Gastroesophageal sphincter (tissue), 4 donors: ENCODE measurements at regions not wholly inside any gene's neighbourhood (a gene's known extent, or its start where the extent isn't known, plus 50 kb on each side); places are given as distances from the start of the nearest gene placed in this dataset.

ENCODE experiments used
- ATAC-seq: fragments of 150-250 bp; one replicate; pipeline ENCODE4 v1.9.1; 2016; ENCODE audit warnings: mild to moderate bottlenecking, moderate library complexity
- H3K27ac ChIP-seq, 4 donors: fragments of 200-600 bp; sonication (generic) in 3 of 4; 1 replicate in 3 of 4; 2 replicates in 1 of 4; pipeline ENCODE4 v1.5.1; 2016 to 2019
- H3K27me3 ChIP-seq: fragments of 200-600 bp; sonication (generic); one replicate; pipeline ENCODE4 v1.5.1; 2019
- H3K36me3 ChIP-seq, 2 donors: fragments of 200-600 bp; sonication (generic); one replicate each; pipeline ENCODE4 v1.5.1; 2019; ENCODE audit warnings: control low read depth in 1 of 2
- H3K4me1 ChIP-seq, 3 donors: fragments of 200-600 bp; sonication (generic); 1 replicate in 2 of 3; 2 replicates in 1 of 3; pipeline ENCODE4 v1.5.1; 2016 to 2019; ENCODE audit warnings: control low read depth in 2 of 3
- H3K4me3 ChIP-seq, 2 donors: fragments of 200-600 bp; sonication (generic); one replicate each; pipeline ENCODE4 v1.5.1; 2019; ENCODE audit warnings: mild to moderate bottlenecking in 1 of 2, moderate library complexity in 1 of 2
- H3K9me3 ChIP-seq, 3 donors: fragments of 200-600 bp; sonication (generic); one replicate each; pipeline ENCODE4 v1.5.1; 2017 to 2019; ENCODE audit warnings: control low read depth in 2 of 3
- CTCF ChIP-seq, 4 experiments: fragments of 200-600 bp in 2 of 4; fragments of 450-650 bp in 2 of 4; sonication (generic) in 1 of 4; IDR thresholded peaks; one replicate each; pipeline ENCODE4 v1.5.1; 2017 to 2019; ENCODE audit warnings: antibody characterized with exemption in 4 of 4, mild to moderate bottlenecking in 2 of 4, moderate library complexity in 2 of 4
- EP300 ChIP-seq: sonication (generic); formaldehyde crosslinking; IDR thresholded peaks from one replicate; pipeline ENCODE4 v1.6.1; 2017; ENCODE audit warnings: antibody characterized with exemption, mild to moderate bottlenecking
- POLR2A ChIP-seq, 2 donors: fragments of 450-650 bp; IDR thresholded peaks; one replicate each; pipeline ENCODE4 v1.6.1; 2017; ENCODE audit warnings: antibody characterized with exemption in 2 of 2, mild to moderate bottlenecking in 2 of 2, moderate library complexity in 1 of 2
- POLR2AphosphoS5 ChIP-seq: sonication (generic); formaldehyde crosslinking; IDR thresholded peaks from one replicate; pipeline ENCODE4 v1.6.1; 2017; ENCODE audit warnings: antibody characterized with exemption
- WGBS, 2 donors: methylation state at CpG; one replicate each; pipeline ENCODE4 v1.1.5; 2018; ENCODE audit warnings: low coverage in 1 of 2; 5-methylcytosine and 5-hydroxymethylcytosine counted together

GRCh38 chr3:13766128-13766527 lies 113.7 kb downstream of the WNT7A start:
- WGBS, 2 donors: 64 to 67% methylated on average over 3 to 4 of the region's 4 CpGs

GRCh38 chr3:13764161-13764560 lies 115.7 kb downstream of the WNT7A start:
- Histone ChIP-seq H3K4me1 (no peaks in the 10 kb centered on the region), H3K4me3 (no peak overlapping the region), H3K9me3 (peaks cover 0 to 33% (median 0%) of the 10 kb centered on the region in 3 donors), H3K27me3 (peaks cover 29% of the 10 kb centered on the region), H3K36me3 (no peaks in the 10 kb centered on the region), H3K27ac (no peak overlapping the region)
- ATAC-seq: no peak
- TF ChIP-seq EP300: no peak
- no peak for TF ChIP-seq CTCF (IDR thresholded peaks at IDR 0.05)
- no peak for TF ChIP-seq POLR2A (IDR thresholded peaks at IDR 0.05)
- TF ChIP-seq POLR2AphosphoS5: no peak
- 47 to 56% methylated on average over 4 to 7 of the region's 9 CpGs for WGBS, 2 donors

More at GRCh38 chr3:13766128-13766527, 113.7 kb downstream of the WNT7A start:
- Histone ChIP-seq H3K27ac (no peak overlapping the region), H3K27me3 (peaks cover 31% of the 10 kb centered on the region), H3K36me3 (no peaks in the 10 kb centered on the region), H3K9me3 (peaks cover 0 to 33% (median 0%) of the 10 kb centered on the region in 3 donors), H3K4me3 (no peak overlapping the region), H3K4me1 (no peaks in the 10 kb centered on the region)
- ATAC-seq: no peak
- no peak for TF ChIP-seq POLR2AphosphoS5
- TF ChIP-seq POLR2A (IDR thresholded peaks at IDR 0.05): no peak
- no peak for TF ChIP-seq EP300

GRCh38 chr3:13762906-13763305 lies 117.0 kb downstream of the WNT7A start:
- H3K27me3 ChIP-seq: peaks cover 23% of the 10 kb centered on the region
- H3K36me3 ChIP-seq: no peaks in the 10 kb centered on the region
- TF ChIP-seq POLR2AphosphoS5 (no peak), CTCF (IDR thresholded peaks at IDR 0.05) (no peak), POLR2A (IDR thresholded peaks at IDR 0.05) (no peak), EP300 (no peak)
- no peaks in the 10 kb centered on the region for H3K4me1 ChIP-seq
- H3K9me3 ChIP-seq: peaks cover 0 to 33% (median 0%) of the 10 kb centered on the region in 3 donors
- 80 to 81% methylated on average over 7 of the region's 7 CpGs for WGBS, 2 donors
- no peak for ATAC-seq
- no peak overlapping the region for H3K27ac ChIP-seq
- no peak overlapping the region for H3K4me3 ChIP-seq

GRCh38 chr3:13750731-13751130 lies 129.1 kb downstream of the WNT7A start:
- no peak for ATAC-seq
- peaks cover 0 to 5% (median 0%) of the 10 kb centered on the region in 3 donors for H3K9me3 ChIP-seq
- peaks cover 21% of the 10 kb centered on the region for H3K27me3 ChIP-seq
- TF ChIP-seq POLR2AphosphoS5: no peak
- no peak for TF ChIP-seq EP300
- no peak for TF ChIP-seq POLR2A (IDR thresholded peaks at IDR 0.05)
- no peak for TF ChIP-seq CTCF (IDR thresholded peaks at IDR 0.05)
- 60% methylated on average over 1 of the region's 1 CpG; no CpG with 5 or more reads in 1 of the 2 donors for WGBS, 2 donors
- no peaks in the 10 kb centered on the region for H3K36me3 ChIP-seq
- no peaks in the 10 kb centered on the region for H3K4me1 ChIP-seq
- no peak overlapping the region for H3K27ac ChIP-seq
- no peak overlapping the region for H3K4me3 ChIP-seq

GRCh38 chr3:13750215-13750614 lies 129.7 kb downstream of the WNT7A start:
- Histone ChIP-seq H3K36me3 (no peaks in the 10 kb centered on the region), H3K9me3 (peaks cover 0 to under 1% (median 0%) of the 10 kb centered on the region in 3 donors), H3K27me3 (peaks cover 21% of the 10 kb centered on the region), H3K27ac (no peak overlapping the region), H3K4me1 (no peaks in the 10 kb centered on the region), H3K4me3 (no peak overlapping the region)
- ATAC-seq: no peak
- no peak for TF ChIP-seq EP300
- 87 to 91% methylated on average over 4 to 5 of the region's 5 CpGs for WGBS, 2 donors

- 72 to 79% methylated on average over 10 to 12 of the region's 14 CpGs for WGBS, 2 donors
- no peaks in the 10 kb centered on the region for H3K9me3 ChIP-seq
- no peak overlapping the region for H3K4me3 ChIP-seq
- ATAC-seq: no peak
- H3K27ac ChIP-seq: no peak overlapping the region
- no peaks in the 10 kb centered on the region for H3K36me3 ChIP-seq
- no peak for TF ChIP-seq POLR2AphosphoS5
- TF ChIP-seq CTCF (IDR thresholded peaks at IDR 0.05): no peak
- TF ChIP-seq POLR2A (IDR thresholded peaks at IDR 0.05): no peak
- TF ChIP-seq EP300: no peak
- H3K27me3 ChIP-seq: peaks cover 27% of the 10 kb centered on the region
- no peaks in the 10 kb centered on the region for H3K4me1 ChIP-seq
Measured at GRCh38 chr3:13749063-13749764, 130.7 kb downstream of the WNT7A start.
